Fibroblast of the conjunctiva (primary cell): ENCODE measurements at regions not wholly inside any gene's neighbourhood (a gene's known extent, or its start where the extent isn't known, plus 50 kb on each side); places are given as distances from the start of the nearest gene placed in this dataset.
"Not testable (repeated sequence)": the region's sequence is repeated elsewhere in the genome, so short reads cannot be mapped to it uniquely, and the experiment has no call there.

Experiments
- DNase-seq: peaks from one replicate; pipeline ENCODE4 v3.0.0-alpha.2; 2010; ENCODE audit warnings: low read depth

GRCh38 chr13:50156561-50157127, 141.4 kb downstream of the KCNRG start:
- peak; percentile 12 for DNase-seq

- no peak for DNase-seq
Observed at GRCh38 chr13:50158385-50159165, 143.3 kb downstream of the KCNRG start.

DNA sequence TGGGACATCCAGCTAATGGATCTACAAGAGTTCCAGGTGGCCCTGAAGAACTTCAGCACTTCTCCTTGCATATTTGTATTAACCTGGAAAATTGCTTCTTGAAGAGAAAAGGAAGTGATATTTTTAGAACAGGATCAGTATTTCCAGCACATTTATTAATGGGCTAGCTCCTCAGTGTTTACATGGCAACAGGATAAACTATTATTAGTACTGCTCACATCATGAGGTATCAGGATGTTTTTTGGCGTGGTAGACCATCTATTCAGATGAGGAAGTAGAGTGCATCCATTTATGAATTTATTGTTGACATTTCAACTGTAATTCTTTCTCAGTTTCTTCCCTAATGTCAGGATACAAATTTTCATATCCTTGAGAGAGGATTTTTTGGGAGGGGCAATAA, 144.4 kb downstream of the KCNRG start:
- no peak for DNase-seq

GRCh38 chr13:50161052-50161451, 145.8 kb downstream of the KCNRG start:
- no peak for DNase-seq

DNA sequence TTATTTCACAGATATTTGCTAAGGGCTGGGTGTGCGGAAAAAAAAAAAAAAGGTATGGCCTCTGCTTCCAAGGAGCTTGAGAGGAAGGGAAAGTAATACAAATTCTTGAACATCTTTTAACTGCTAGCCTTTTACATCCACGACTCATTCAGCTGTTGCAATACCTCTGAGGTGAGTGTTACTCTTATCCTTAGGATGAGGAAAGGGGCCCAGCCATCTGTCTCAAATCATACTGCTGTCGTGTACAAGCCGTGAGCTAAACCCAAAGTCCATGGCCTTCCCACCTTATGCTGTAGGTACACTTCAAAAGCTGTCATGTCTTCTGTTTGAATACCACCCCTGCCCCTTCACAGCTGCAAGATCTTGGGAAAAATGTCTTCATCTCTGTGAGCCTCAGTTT, 146.8 kb downstream of the KCNRG start:
- DNase-seq: no peak

DNA sequence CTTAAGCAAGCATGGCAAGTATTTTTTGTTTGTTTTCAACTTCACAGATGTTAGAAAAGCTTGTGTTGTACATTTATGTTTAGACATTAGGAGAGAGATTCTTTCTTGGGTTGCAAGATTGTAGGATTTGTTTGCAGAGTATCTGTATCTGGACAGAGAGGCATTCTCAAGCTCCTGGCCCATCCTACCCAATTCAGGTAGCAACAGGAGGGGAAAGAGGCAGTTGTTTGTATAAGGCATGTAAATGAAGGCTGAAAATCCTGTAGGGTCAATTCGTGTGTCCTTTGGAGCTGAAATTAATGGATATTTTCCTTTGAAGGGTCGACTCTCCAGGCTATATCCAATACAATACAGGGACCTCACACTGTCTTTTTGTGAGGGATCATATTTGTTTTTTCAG, 147.3 kb downstream of the KCNRG start:
- no peak for DNase-seq

DNA sequence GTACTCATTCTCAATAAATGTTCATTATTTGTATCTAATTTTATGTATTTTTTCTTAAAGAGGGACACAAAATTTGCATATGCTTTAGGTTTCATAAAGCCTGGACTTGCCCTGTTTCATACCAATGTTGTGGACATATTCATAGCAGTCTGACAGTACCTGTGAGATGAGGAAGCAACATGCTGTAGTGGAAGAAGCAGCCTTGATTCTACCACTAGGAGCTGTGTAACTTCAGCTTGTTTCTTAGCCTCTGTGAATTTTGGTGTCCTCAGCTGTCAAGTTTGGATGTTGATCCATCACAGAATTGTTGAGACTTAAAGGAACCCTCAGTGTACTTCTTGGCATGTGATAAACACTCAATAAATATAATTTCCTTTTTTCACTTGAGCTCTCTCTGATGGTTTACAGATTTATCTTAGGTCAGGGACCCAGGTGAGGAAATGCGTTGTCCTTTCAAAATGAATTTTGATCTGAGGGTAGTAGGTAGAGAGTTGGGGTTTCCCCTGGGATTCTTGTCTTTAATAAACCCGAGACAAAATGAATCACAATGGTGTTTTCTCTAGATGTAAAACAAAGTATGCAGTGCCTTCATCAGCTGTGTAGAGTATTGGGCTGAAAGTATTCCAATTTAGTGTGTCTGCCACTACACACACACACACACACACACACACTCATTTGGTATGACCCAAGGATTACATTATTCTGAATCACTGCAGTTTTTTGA, 152.1 kb downstream of the KCNRG start:
- no peak for DNase-seq

GRCh38 chr13:50167967-50168366, 152.7 kb downstream of the KCNRG start:
- no peak for DNase-seq

GRCh38 chr13:50168786-50169185, 153.5 kb downstream of the KCNRG start:
- no peak for DNase-seq

DNA sequence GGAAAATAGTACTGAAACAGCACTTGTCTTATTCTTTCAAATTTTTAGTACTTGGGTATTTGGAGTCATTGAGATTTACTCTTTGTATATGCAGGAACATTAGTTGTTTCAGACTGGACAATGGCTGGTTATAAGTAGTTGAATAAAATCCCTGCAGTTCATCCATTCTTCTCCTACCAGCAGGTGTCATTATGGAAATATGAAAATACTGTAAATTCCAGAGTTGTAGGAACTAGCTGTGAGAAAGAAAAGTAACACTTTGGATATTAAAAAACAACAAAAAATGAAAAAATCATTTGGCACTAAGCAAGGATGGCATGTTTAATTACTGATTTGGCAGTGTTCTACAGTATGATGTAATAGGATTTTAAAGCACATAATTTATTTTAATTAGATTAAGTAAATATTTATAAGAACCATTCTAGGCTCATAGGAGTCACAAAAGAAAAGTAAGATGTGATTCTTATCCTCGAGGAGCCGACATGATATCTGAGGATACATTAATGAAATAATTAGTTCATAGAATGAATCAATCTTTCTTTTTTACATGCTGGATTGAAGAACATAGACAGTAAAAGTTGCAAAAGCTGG, 155.3 kb downstream of the KCNRG start:
- DNase-seq: peak; percentile 2

- DNase-seq: no peak
Observed at GRCh38 chr13:50171590-50172282, 156.5 kb downstream of the KCNRG start.

- DNase-seq: not testable (repeated sequence)
Observed at GRCh38 chr13:50173045-50173444, 157.8 kb downstream of the KCNRG start.

- DNase-seq: no peak
Observed at GRCh38 chr13:50174630-50175029, 159.4 kb downstream of the KCNRG start.

DNA sequence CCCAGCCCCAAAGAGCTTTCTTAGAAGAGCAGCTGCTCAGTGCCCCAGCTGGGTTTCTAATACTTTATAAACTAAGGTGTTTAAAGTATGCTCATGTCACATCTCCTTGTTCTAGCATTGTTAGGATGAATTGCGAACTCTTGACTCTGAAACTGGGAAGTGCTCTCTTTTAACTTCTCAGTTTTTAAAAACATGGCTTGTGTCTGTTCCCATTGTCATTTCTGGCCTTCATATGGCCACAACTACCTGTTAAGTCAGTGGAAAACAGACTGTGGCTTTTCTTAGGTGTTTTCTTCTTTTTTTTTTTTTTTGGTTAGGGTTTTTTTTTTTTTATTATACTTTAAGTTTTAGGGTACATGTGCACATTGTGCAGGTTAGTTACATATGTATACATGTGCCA, 164.7 kb downstream of the KCNRG start:
- no peak for DNase-seq

GRCh38 chr13:50185769-50186763, 170.8 kb downstream of the KCNRG start:
- not testable (repeated sequence) for DNase-seq

DNA sequence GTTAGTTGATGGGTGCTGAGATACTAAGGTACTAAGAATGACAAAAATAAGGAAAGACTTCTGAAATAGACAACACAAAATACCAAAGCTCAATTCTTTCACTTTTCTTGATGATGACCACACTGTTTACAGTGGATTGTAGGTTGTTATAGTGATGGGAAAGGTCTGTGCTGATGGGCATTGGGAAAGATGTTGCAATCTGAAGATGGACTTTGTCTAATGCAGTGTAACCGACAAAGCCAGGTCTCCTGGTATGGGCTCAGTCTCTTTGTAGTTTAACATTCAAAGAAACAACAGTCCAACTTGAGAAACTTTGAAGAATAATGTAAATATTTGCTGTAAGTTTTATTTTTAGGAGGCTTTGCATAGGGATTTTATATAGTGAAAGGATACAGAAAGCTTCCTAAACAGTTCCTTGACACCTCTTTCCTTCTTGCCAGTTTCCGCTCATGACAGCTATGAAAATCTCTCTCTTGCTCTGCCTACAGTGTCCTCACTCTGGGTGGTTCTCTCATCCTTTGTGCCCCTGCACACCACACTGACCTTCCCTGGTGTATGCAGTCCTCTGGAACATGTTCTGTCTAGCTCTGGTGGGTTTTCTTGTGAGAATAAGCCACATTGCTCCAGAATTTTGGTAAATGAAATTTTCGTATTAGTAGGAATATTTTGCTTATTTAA, 172.2 kb downstream of the KCNRG start:
- DNase-seq: no peak

GRCh38 chr13:50188696-50189095, 173.5 kb downstream of the KCNRG start:
- DNase-seq: no peak

GRCh38 chr13:50189450-50189849, 174.2 kb downstream of the KCNRG start:
- DNase-seq: no peak

GRCh38 chr13:50191004-50191403, 175.8 kb downstream of the KCNRG start:
- DNase-seq: no peak

DNA sequence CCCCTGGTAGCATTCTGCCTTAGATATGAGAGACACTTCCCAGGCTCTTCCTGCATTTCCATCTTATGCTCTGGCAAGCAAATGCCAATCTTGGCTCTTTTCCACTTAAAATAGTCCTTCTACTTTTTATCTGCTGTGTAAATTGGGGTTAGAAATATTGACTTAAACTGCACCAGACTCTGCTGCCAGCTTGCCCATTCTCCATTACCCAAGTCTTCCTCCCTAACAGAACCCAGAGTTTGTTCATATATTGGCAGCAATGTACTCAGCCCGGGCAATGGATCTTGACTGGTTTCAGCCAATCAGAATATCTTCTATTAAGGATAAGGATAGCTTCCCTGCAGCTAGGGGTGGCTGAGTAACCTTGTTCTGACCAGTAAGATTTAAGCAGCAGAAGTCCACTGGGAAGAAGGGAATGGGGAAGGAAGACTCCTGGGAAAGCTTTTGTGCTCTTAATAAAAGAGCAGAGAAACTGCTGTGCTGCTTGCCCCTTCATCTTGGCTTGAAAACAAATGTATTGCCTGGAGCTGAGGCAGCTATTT, 177.1 kb downstream of the KCNRG start:
- no peak for DNase-seq
